GM19395 (cell line): ENCODE measurements at regions not wholly inside any gene's neighbourhood (a gene's known extent, or its start where the extent isn't known, plus 50 kb on each side); places are given as distances from the start of the nearest gene placed in this dataset.
"Not testable (repeated sequence)": the region's sequence is repeated elsewhere in the genome, so short reads cannot be mapped to it uniquely, and the experiment has no call there.

ENCODE experiments used
- ATAC-seq: cut with Tn5 transposase; IDR thresholded peaks from one replicate; pipeline ENCODE4 v1.9.1; 2021; ENCODE audit warnings: mild to moderate bottlenecking, moderate library complexity; ENCODE audit not compliant: unreplicated experiment

DNA sequence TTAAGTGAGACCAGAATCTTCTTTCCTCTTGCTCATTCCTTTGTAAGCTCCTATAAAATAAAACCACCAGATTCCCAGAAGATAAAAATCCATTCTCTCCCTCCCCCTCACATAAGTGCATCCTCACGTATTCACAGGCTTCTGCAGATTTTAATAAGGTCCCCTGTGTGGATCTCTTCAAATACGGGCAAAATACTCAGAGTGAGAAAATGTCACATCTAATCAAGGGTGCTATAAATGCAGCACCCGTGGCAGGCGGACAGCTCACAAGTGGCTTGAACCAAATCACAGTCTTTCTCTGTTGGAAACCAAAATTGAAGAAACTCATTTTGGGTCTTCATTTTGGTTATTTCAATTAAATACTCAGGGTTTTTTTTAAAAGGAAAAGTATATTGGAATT, 212.9 kb upstream of the CMC1 start:
- ATAC-seq: no peak

- no peak for ATAC-seq
These were observed 208.2 kb upstream of the CMC1 start for GRCh38 chr3:28033059-28033784.

- no peak for ATAC-seq
These were observed 204.5 kb upstream of the CMC1 start for GRCh38 chr3:28036599-28037575.

DNA sequence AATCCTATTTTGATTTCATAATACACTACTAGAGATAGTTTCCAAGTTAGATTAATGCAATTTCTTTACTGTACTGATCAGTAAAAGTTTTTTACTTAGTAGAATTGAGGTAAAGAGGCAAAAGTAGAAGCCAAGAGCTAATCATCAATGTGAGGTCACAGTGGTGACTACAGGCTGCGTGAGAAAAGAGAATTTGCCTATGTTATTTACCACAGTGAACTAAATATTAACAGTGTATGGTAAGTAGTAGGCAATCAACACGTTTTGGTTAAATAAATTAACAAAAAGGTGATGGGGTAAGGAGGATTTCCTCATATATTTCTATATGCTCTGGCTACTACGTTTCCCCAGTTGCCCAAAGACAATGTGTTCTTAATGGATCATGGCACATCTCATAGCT, 202.2 kb upstream of the CMC1 start:
- ATAC-seq: no peak

- no peak for ATAC-seq
These were observed 201.6 kb upstream of the CMC1 start for GRCh38 chr3:28039829-28040228.

- ATAC-seq: peak; percentile 60
These were observed 199.3 kb upstream of the CMC1 start for GRCh38 chr3:28042095-28042635.

DNA sequence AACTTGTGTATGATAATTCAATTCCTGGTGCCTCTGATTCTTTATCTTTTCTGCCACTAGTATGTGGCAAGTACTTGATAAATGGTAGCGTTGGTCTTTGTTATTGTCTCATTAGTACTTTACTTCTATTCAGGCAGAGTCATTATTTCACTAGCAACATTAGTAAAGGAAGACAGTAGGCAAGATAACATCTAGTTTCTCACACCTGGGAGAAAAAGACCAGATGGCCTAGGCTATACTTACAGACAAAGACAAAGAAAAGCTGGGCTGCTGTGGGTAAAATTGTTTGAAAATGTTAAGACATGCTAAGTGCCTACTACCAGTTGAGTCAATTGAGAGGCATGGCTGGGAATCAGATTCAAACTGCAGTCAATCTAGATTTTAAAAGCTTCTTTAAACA, 198.7 kb upstream of the CMC1 start:
- peak; percentile 38 for ATAC-seq

GRCh38 chr3:28050120-28050519, 191.3 kb upstream of the CMC1 start:
- no peak for ATAC-seq

GRCh38 chr3:28050885-28051284, 190.5 kb upstream of the CMC1 start:
- ATAC-seq: no peak

DNA sequence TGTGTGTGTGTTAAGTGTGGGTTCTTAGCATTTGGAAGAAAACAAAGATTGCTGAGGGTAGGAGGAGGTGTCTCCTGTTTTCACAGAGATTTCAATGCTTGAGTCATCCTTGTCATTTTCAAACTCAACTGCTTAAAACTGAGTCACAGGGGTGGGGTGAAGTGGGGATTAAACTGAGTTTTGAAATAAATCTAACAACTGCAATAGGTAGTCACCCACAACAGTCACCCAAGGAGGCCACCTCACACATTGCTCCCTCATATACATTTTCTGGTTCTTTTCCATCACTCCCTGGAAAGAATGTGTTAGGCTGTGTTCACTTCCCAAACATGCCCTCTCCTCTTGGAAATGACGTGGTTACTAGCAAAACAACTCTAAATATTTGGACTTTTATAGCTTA, 187.7 kb upstream of the CMC1 start:
- ATAC-seq: no peak

- no peak for ATAC-seq
These were observed 184.6 kb upstream of the CMC1 start for GRCh38 chr3:28056806-28057205.

DNA sequence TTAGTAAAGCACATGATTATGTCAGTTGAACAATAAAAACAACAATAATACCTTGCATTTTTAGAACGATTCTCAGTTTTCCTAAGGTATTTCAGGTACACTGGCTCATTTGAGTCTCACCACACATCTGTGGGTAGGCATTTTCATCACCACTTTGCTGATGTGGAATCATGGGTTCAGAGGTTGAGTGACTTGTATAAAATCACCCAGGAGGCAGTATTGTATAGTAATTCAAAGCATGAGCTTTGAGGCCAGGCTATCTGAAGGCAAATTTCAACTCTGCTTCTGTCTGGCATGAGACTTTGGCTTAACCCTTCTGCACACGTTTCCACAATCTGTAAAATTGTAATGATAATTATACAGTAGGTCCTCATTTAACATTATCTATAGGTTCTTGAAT, 183.9 kb upstream of the CMC1 start:
- ATAC-seq: no peak

DNA sequence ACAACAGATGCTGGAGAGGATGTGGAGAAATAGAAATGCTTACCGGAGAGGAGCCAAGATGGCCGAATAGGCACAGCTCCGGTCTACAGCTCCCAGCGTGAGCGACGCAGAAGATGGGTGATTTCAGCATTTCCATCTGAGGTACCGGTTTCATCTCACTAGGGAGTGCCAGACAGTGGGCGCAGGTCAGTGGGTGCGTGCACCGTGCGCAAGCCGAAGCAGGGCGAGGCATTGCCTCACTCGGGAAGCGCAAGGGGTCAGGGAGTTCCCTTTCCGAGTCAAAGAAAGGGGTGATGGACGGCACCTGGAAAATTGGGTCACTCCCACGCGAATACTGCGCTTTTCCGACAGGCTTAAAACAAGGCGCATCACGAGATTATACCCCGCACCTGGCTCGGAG, 182.2 kb upstream of the CMC1 start:
- not testable (repeated sequence) for ATAC-seq

DNA sequence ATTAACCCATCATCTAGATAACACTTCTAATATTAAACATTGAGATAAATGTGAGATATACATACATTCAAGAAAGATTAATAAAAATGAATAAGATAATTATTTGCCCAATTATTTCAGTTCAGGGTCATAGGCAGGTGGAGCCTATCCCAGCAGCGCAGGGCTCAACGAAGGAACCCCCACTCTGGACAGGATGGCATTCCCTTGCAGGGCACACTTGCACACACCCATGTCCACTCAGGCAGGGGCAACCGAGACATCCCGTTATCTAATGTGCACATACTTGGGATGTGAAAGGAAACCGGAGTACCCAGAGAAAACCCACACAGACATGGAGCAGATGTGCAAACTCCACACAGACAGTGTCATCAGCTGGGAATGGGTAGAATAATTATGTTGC, 175.4 kb upstream of the CMC1 start:
- no peak for ATAC-seq

GRCh38 chr3:28067014-28067413, 174.4 kb upstream of the CMC1 start:
- ATAC-seq: no peak

DNA sequence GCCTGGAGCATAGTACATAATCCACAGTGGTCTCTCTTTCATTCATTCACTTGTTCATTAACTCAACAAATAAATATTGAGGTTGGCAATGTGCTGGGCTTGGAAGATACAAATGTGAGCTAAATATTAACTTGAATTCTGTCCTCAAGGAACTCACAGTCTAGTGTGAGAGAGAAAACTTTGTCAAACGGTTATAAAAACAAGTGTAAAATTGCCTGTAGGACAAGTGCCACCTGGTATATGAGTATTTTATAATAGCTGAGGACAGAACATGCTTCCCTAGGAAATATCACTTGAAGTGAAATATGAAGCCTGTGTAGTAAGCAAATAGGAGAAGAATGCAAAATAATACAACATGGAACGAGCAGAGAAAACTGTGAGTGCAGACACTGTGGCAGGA, 173.1 kb upstream of the CMC1 start:
- ATAC-seq: no peak

DNA sequence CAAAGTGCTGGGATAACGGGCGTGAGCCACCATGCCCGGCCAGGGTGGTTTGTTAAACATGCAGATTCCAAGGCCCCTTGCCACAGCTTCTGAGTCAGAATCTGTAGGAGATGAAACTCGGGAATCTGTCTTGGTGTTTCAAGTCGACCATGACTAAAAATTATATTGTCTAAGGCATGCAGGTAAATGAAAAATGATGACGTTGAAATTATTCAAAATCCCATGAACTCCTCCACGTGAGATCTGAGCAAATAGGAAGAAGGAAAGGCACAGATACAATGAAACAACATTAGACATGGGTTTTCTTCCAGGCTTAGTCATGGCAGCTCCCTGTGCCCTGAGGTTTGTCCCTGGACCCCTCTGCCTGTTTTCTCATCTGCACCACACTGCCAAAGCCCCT, 172.0 kb upstream of the CMC1 start:
- ATAC-seq: no peak

- no peak for ATAC-seq
These were observed 165.2 kb upstream of the CMC1 start for GRCh38 chr3:28076246-28076645.

DNA sequence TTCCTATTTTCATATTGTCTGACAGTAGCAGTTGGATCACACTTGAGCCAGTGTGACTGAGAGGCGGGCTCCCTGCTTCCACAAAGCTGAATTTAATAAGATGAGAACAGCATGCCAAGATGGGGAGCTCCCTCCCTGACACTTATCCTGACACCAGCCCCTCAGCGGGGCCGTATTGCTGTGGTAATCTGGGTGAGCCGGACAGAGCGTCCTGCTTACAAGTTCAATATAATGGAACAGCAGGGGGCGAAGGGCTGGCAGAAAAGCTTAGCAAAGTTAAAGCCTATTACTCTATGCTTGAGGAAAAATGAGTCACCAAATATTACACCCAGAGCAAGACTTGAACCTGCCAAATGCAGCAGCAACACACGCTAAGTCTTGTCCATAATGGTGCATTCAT, 163.8 kb upstream of the CMC1 start:
- no peak for ATAC-seq

DNA sequence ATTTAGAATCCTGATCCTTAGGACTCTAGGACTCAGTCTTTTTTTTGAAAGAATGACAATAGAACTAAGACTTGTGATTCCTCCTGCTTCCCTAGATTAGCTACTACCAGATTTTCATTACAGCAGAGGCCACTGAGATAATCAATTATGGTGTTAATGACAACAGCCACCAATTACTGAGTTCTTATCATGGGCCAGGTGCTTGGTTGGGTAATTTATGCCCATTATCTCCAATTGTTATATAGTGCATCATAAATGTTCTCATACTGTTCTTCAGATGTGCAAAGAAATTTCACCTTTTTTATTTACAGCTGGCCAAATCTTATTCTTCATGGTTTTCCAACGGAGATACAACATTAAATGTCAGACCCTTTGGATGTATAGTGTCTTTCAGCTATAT, 162.9 kb upstream of the CMC1 start:
- ATAC-seq: no peak

DNA sequence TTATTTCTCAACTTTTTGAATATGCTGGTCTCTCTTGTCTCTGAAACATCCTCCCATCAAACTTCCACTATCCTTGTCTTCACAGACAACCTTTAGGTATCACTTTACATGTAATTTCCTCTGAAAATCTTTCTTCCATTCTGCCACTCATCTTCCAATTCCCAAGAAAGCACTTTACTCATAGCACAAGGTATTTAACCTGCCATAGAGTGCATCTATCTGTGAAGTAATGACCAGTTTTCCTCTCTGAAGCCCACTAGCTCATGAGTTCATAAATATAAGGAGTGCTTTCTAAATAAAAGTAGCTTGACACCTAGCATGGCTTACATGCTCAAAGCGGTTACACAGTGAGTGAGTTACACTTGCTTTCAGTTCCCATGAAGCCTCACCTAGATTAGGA, 160.7 kb upstream of the CMC1 start:
- no peak for ATAC-seq

- ATAC-seq: no peak
These were observed 159.9 kb upstream of the CMC1 start for GRCh38 chr3:28081533-28081947.
